HepG2 (cell line): ENCODE measurements at regions not wholly inside any gene's neighbourhood (a gene's known extent, or its start where the extent isn't known, plus 50 kb on each side); places are given as distances from the start of the nearest gene placed in this dataset.

Source experiments
- ATAC-seq: fragments of 200-7000 bp; cut with Tn5 transposase; 3 replicates; pipeline ENCODE4 v1.9.1; 2020; ENCODE audit warnings: mild to moderate bottlenecking, moderate library complexity
- BruUV-seq: library from RNA; stranded (reverse); fragments of 400-500 nt; replicated peaks from 2 replicates; lab custom pipeline; 2021; lab: Mats Ljungman, UMichigan
- CTCF ChIA-PET: fragments of 300-600 bp; formaldehyde crosslinking; extraction: SDS; loops from one replicate; lab custom pipeline; 2021; ENCODE audit warnings: low total read pairs, inconsistent platforms, low intra/inter-chr PET ratio; lab: Yijun Ruan, JAX
- POLR2A ChIA-PET: fragments of 350-600 bp; sonication (Branson Sonifier 250); formaldehyde crosslinking; loops from one replicate; lab custom pipeline; 2020; ENCODE audit warnings: antibody characterized with exemption, inconsistent platforms; lab: Yijun Ruan, JAX
- DNase-seq: peaks from one replicate; pipeline ENCODE4 v3.0.0-alpha.2; 2015; ENCODE audit warnings: low spot score
- FAIRE-seq: peaks from 3 replicates; lab custom pipeline; 2011; peaks lifted over from hg19 to GRCh38; lab: Jason Lieb, UNC
- H2AFZ ChIP-seq: one replicate; pipeline ENCODE4 v1.6.1; 2011; ENCODE audit warnings: low read length, inconsistent platforms
- H3K27ac ChIP-seq: fragments of 300-600 bp; 3 replicates; pipeline ENCODE4 v1.8.0; 2011; ENCODE audit warnings: mixed run types, mild to moderate bottlenecking, mixed read lengths, low read length, inconsistent platforms; ENCODE audit not compliant: insufficient read depth; ENCODE audit errors: extremely low read length
- H3K27me3 ChIP-seq, 2 experiments: fragments of 200-600 bp in 1 of 2; 2 replicates in 1 of 2; 3 replicates in 1 of 2; pipeline versions ENCODE4 v1.6.0 to v1.8.0; 2011; ENCODE audit warnings: low read length in 2 of 2, mild to moderate bottlenecking in 2 of 2, moderate library complexity in 2 of 2, inconsistent platforms in 1 of 2; ENCODE audit not compliant: insufficient read depth in 2 of 2, control insufficient read depth in 1 of 2
- H3K36me3 ChIP-seq, 2 experiments: fragments of 200-600 bp in 1 of 2; replicated peaks in 1 of 2; 2 replicates in 1 of 2; 3 replicates in 1 of 2; pipeline versions ENCODE4 v1.5.1 to v1.8.0; 2011; ENCODE audit warnings: low read length in 2 of 2, inconsistent platforms in 1 of 2; ENCODE audit not compliant: insufficient read depth in 2 of 2, control insufficient read depth in 1 of 2
- H3K4me1 ChIP-seq: 2 replicates; pipeline ENCODE4 v1.5.1; 2012; ENCODE audit warnings: low read length, inconsistent platforms; ENCODE audit not compliant: insufficient read depth
- H3K4me2 ChIP-seq: 2 replicates; pipeline ENCODE4 v1.6.0; 2011; ENCODE audit warnings: low read depth, low read length, inconsistent platforms
- H3K4me3 ChIP-seq, 3 experiments: fragments of 200-600 bp in 1 of 3; sonication (generic), shearing (Covaris generic) in 1 of 3; replicated peaks in 1 of 3; 2 replicates each; pipeline ENCODE4 v1.5.1; 2011 to 2016; ENCODE audit warnings: low read length in 3 of 3, inconsistent platforms in 2 of 3, low read depth in 2 of 3, mild to moderate bottlenecking in 2 of 3, control low read depth in 1 of 3, mixed read lengths in 1 of 3; ENCODE audit not compliant: insufficient read depth in 1 of 3
- H3K79me2 ChIP-seq: one replicate; pipeline ENCODE4 v1.6.1; 2011; ENCODE audit warnings: low read length, inconsistent platforms; ENCODE audit not compliant: insufficient read depth
- H3K9ac ChIP-seq: 2 replicates; pipeline ENCODE4 v1.6.0; 2011; ENCODE audit warnings: mild to moderate bottlenecking, low read depth, low read length, inconsistent platforms; ENCODE audit not compliant: insufficient read depth
- H3K9me3 ChIP-seq: 2 replicates; pipeline ENCODE4 v1.5.1; 2012; ENCODE audit warnings: mild to moderate bottlenecking, low read length
- H4K20me1 ChIP-seq: 2 replicates; pipeline ENCODE4 v1.6.0; 2011; ENCODE audit warnings: inconsistent platforms, mild to moderate bottlenecking, low read length, moderate library complexity; ENCODE audit not compliant: insufficient read depth
- BORCS8-MEF2B ChIP-seq: sonication (generic); formaldehyde crosslinking; IDR thresholded peaks from 2 replicates; pipeline ENCODE4 v1.8.0; 2022; ENCODE audit warnings: mild to moderate bottlenecking, missing genetic modification reagents
- CEBPG ChIP-seq: IDR thresholded peaks from 2 replicates; pipeline ENCODE4 v1.6.1; 2016
- ELF4 ChIP-seq: sonication (generic); formaldehyde crosslinking; IDR thresholded peaks from 2 replicates; pipeline ENCODE4 v1.5.0; 2020; ENCODE audit warnings: missing genetic modification reagents, mild to moderate bottlenecking, moderate library complexity, borderline replicate concordance
- KAT8 ChIP-seq: IDR thresholded peaks from 2 replicates; pipeline ENCODE4 v1.6.1; 2016; ENCODE audit warnings: missing genetic modification reagents, missing compliant biosample characterization
- MIER3 ChIP-seq: IDR thresholded peaks from 2 replicates; pipeline ENCODE4 v1.6.1; 2016; ENCODE audit warnings: missing compliant biosample characterization, borderline replicate concordance
- MZF1 ChIP-seq: sonication (generic); formaldehyde crosslinking; IDR thresholded peaks from 2 replicates; pipeline ENCODE4 v1.8.1; 2023; ENCODE audit warnings: mild to moderate bottlenecking, missing genetic modification reagents, borderline replicate concordance
- PAWR ChIP-seq: sonication (generic); formaldehyde crosslinking; IDR thresholded peaks from 2 replicates; pipeline ENCODE4 v1.4.0; 2020; ENCODE audit warnings: missing genetic modification reagents, mild to moderate bottlenecking, borderline replicate concordance
- RBAK ChIP-seq: sonication (generic); formaldehyde crosslinking; IDR thresholded peaks from 2 replicates; pipeline ENCODE4 v1.5.1; 2020; ENCODE audit warnings: mild to moderate bottlenecking, missing genetic modification reagents
- SETDB1 ChIP-seq: sonication (generic); formaldehyde crosslinking; IDR thresholded peaks from 2 replicates; pipeline ENCODE4 v1.5.1; 2020; ENCODE audit warnings: missing genetic modification reagents, mild to moderate bottlenecking, borderline replicate concordance
- SIX4 ChIP-seq: sonication (generic); formaldehyde crosslinking; IDR thresholded peaks from 2 replicates; pipeline ENCODE4 v1.4.0; 2020; ENCODE audit warnings: missing genetic modification reagents
- ZNF292 ChIP-seq: sonication (generic); formaldehyde crosslinking; IDR thresholded peaks from 2 replicates; pipeline ENCODE4 v1.8.1; 2022; ENCODE audit warnings: mild to moderate bottlenecking, low read depth, missing genetic modification reagents, borderline replicate concordance
- ZNF296 ChIP-seq: sonication (generic); formaldehyde crosslinking; conservative IDR thresholded peaks from 2 replicates; pipeline ENCODE4 v1.5.0; 2020; ENCODE audit warnings: mild to moderate bottlenecking, missing genetic modification reagents
- ZNF761 ChIP-seq: sonication (generic); formaldehyde crosslinking; conservative IDR thresholded peaks from 2 replicates; pipeline ENCODE4 v1.4.0; 2020; ENCODE audit warnings: mild to moderate bottlenecking, missing genetic modification reagents
- ZNF879 ChIP-seq: sonication (generic); formaldehyde crosslinking; IDR thresholded peaks from 2 replicates; pipeline ENCODE4 v1.8.1; 2023; ENCODE audit warnings: missing genetic modification reagents
- ZSCAN20 ChIP-seq: sonication (generic); formaldehyde crosslinking; IDR thresholded peaks from 2 replicates; pipeline ENCODE4 v1.4.0; 2020; ENCODE audit warnings: missing genetic modification reagents, mild to moderate bottlenecking, borderline replicate concordance
- ZSCAN31 ChIP-seq: sonication (generic); formaldehyde crosslinking; IDR thresholded peaks from 2 replicates; pipeline ENCODE4 v1.5.0; 2020; ENCODE audit warnings: low read depth, mild to moderate bottlenecking, missing genetic modification reagents
- WGBS: methylation state at CpG from one replicate; pipeline ENCODE4 v1.1.6; 2017; ENCODE audit warnings: low lambda C conversion rate; 5-methylcytosine and 5-hydroxymethylcytosine counted together
- in situ Hi-C: cut with HindIII; loops from 2 replicates; pipeline ENCODE4 v1.10.0; 2017; ENCODE audit warnings: low pct_unique_long_range_greater_than_20kb; ENCODE audit not compliant: extremely low pct_ligation_motif_present
- intact Hi-C: fragments of 100-400 bp; cut with micrococcal nuclease; formaldehyde crosslinking; loops from one replicate; pipeline ENCODE4 v1.10.0; 2022; ENCODE audit not compliant: unreplicated experiment
- TF ChIP-seq, protein P1 (sequence below): sonication (generic); formaldehyde crosslinking; IDR thresholded peaks from 2 replicates; pipeline ENCODE4 v1.5.0; 2020; ENCODE audit warnings: missing genetic modification reagents
- TF ChIP-seq, protein P2 (sequence below): sonication (generic); formaldehyde crosslinking; IDR thresholded peaks from 2 replicates; pipeline ENCODE4 v1.4.0; 2020; ENCODE audit warnings: mild to moderate bottlenecking, missing genetic modification reagents, borderline replicate concordance

GRCh38 chr15:70203981-70204560, 106.4 kb upstream of the TLE3 start:
- in situ Hi-C loops = no loop called here
- Histone ChIP-seq H4K20me1 (no peaks in the 10 kb centered on the region), H3K36me3 (no peaks in the 10 kb centered on the region), H2AFZ (no peak overlapping the region), H3K9ac (no peak overlapping the region), H3K4me2 (no peak overlapping the region), H3K79me2 (no peaks in the 10 kb centered on the region), H3K4me1 (no peaks in the 10 kb centered on the region; the same call in 1 of the 2 replicates), H3K27ac (no peak overlapping the region), H3K9me3 (no peaks in the 10 kb centered on the region), H3K27me3 (peaks cover 2 to 39% of the 10 kb centered on the region in 2 experiments), H3K4me3 (no peak overlapping the region)
- intact Hi-C loops = no loop called here
- CTCF ChIA-PET = no interaction called here
- BruUV-seq = no TSS peak
- TF ChIP-seq BORCS8-MEF2B (CRISPR knock-in tag) (no peak), MIER3 (CRISPR knock-in tag) (no peak), ZSCAN20 (CRISPR knock-in tag) (no peak), PAWR (CRISPR knock-in tag) (no peak), ZNF292 (CRISPR knock-in tag) (no peak), SIX4 (CRISPR knock-in tag) (no peak), CEBPG (CRISPR knock-in tag) (no peak)
- TF ChIP-seq, protein P1, sequence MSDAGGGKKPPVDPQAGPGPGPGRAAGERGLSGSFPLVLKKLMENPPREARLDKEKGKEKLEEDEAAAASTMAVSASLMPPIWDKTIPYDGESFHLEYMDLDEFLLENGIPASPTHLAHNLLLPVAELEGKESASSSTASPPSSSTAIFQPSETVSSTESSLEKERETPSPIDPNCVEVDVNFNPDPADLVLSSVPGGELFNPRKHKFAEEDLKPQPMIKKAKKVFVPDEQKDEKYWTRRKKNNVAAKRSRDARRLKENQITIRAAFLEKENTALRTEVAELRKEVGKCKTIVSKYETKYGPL (CRISPR knock-in tag) = no peak
- ATAC-seq = no peak
- WGBS = 43% methylated on average over 7 of the region's 8 CpGs
- POLR2A ChIA-PET = no interaction called here
- no peak for DNase-seq
- no peak for FAIRE-seq

GRCh38 chr15:70202756-70203155, 105.0 kb upstream of the TLE3 start:
- DNase-seq (no peak), ATAC-seq (no peak), FAIRE-seq (no peak)
- in situ Hi-C loops (no loop called here), intact Hi-C loops (no loop called here)
- WGBS = 50% methylated on average over 2 of the region's 2 CpGs
- Histone ChIP-seq H3K4me3 (no peak overlapping the region), H3K9me3 (no peaks in the 10 kb centered on the region), H4K20me1 (no peaks in the 10 kb centered on the region), H3K36me3 (no peaks in the 10 kb centered on the region), H3K4me1 (peaks cover 11% of the 10 kb centered on the region), H3K9ac (no peak overlapping the region), H3K79me2 (no peaks in the 10 kb centered on the region), H3K27ac (no peak overlapping the region), H3K4me2 (no peak overlapping the region), H2AFZ (no peak overlapping the region), H3K27me3 (peaks cover 4 to 46% of the 10 kb centered on the region in 2 experiments)
- ChIA-PET POLR2A (no interaction called here), CTCF (no interaction called here)
- BruUV-seq = no TSS peak
- TF ChIP-seq ZSCAN31 (CRISPR knock-in tag) = no peak
- TF ChIP-seq ZNF296 = no peak
- TF ChIP-seq MZF1 (CRISPR knock-in tag) = no peak
- TF ChIP-seq RBAK (CRISPR knock-in tag) = no peak
- TF ChIP-seq ZNF879 = no peak
- no peak for TF ChIP-seq KAT8 (CRISPR knock-in tag)
- TF ChIP-seq ZNF761 (CRISPR knock-in tag) = no peak
- TF ChIP-seq, protein P2, sequence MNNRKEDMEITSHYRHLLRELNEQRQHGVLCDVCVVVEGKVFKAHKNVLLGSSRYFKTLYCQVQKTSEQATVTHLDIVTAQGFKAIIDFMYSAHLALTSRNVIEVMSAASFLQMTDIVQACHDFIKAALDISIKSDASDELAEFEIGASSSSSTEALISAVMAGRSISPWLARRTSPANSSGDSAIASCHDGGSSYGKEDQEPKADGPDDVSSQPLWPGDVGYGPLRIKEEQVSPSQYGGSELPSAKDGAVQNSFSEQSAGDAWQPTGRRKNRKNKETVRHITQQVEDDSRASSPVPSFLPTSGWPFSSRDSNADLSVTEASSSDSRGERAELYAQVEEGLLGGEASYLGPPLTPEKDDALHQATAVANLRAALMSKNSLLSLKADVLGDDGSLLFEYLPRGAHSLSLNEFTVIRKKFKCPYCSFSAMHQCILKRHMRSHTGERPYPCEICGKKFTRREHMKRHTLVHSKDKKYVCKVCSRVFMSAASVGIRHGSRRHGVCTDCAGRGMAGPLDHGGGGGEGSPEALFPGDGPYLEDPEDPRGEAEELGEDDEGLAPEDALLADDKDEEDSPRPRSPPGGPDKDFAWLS (CRISPR knock-in tag) = no peak
- TF ChIP-seq ELF4 (CRISPR knock-in tag) = no peak
- no peak for TF ChIP-seq SETDB1
